Mucosa of descending colon (tissue), 3 donors: ENCODE measurements at regions not wholly inside any gene's neighbourhood (a gene's known extent, or its start where the extent isn't known, plus 50 kb on each side); places are given as distances from the start of the nearest gene placed in this dataset.

Source experiments
- ATAC-seq: fragments of 200-7000 bp; cut with Tn5 transposase; one replicate; pipeline ENCODE4 v1.9.1; 2020; ENCODE audit warnings: mild to moderate bottlenecking, moderate library complexity
- DNase-seq, 3 donors: peaks; one replicate each; pipeline ENCODE4 v3.0.0-alpha.2; 2020
- H3K36me3 ChIP-seq: fragments of 200-600 bp; one replicate; pipeline ENCODE4 v1.8.0; 2021; ENCODE audit warnings: low read depth, mild to moderate bottlenecking
- H3K4me1 ChIP-seq: fragments of 200-600 bp; one replicate; pipeline ENCODE4 v1.8.0; 2021; ENCODE audit warnings: low read depth, mild to moderate bottlenecking
- H3K4me3 ChIP-seq: fragments of 200-600 bp; one replicate; pipeline ENCODE4 v1.8.0; 2021; ENCODE audit warnings: mild to moderate bottlenecking
- H3K9me3 ChIP-seq: fragments of 200-600 bp; one replicate; pipeline ENCODE4 v1.8.0; 2021; ENCODE audit warnings: mild to moderate bottlenecking
- CTCF ChIP-seq: fragments of 200-600 bp; IDR thresholded peaks from one replicate; pipeline ENCODE4 v1.8.0; 2022; ENCODE audit warnings: antibody characterized with exemption, mild to moderate bottlenecking
- intact Hi-C, 2 donors: fragments of 100-400 bp; cut with DNase I in 1 of 2; cut with micrococcal nuclease in 1 of 2; formaldehyde crosslinking; loops; one replicate each; pipeline versions ENCODE4 v1.11.0 to v1.11.1; 2022; cut with DNase I, micrococcal nuclease
- donor health status: DM: no; HTN: no; CAD: no; lungs with moderate emphysema.
- donor health status: DM: no; HTN: no; CAD: no.
- donor health status: DM: no; HTN: yes; CAD: no.

GRCh38 chr10:3704565-3705325, 80.3 kb downstream of the KLF6 start:
- intact Hi-C loops: no loop called here
- Histone ChIP-seq H3K36me3 (no peaks in the 10 kb centered on the region), H3K9me3 (no peaks in the 10 kb centered on the region), H3K4me3 (no peak overlapping the region), H3K4me1 (no peaks in the 10 kb centered on the region)
- TF ChIP-seq CTCF: no peak
- ATAC-seq (no peak), DNase-seq (no peak)

- DNase-seq: no peak
- no peaks in the 10 kb centered on the region for H3K4me1 ChIP-seq
- intact Hi-C loops: no loop called here
- no peak for TF ChIP-seq CTCF
- no peak overlapping the region for H3K4me3 ChIP-seq
- H3K36me3 ChIP-seq: no peaks in the 10 kb centered on the region
- ATAC-seq: no peak
- no peaks in the 10 kb centered on the region for H3K9me3 ChIP-seq
Measured at GRCh38 chr10:3702569-3702968, 82.4 kb downstream of the KLF6 start.

- DNase-seq: no peak
- H3K4me3 ChIP-seq: no peak overlapping the region
- no peaks in the 10 kb centered on the region for H3K36me3 ChIP-seq
- no peaks in the 10 kb centered on the region for H3K4me1 ChIP-seq
- no peaks in the 10 kb centered on the region for H3K9me3 ChIP-seq
- intact Hi-C loops: no loop called here
- TF ChIP-seq CTCF: no peak
- ATAC-seq: no peak
Measured at GRCh38 chr10:3702056-3702546, 82.9 kb downstream of the KLF6 start.

- no peaks in the 10 kb centered on the region for H3K36me3 ChIP-seq
- no peaks in the 10 kb centered on the region for H3K9me3 ChIP-seq
- no peak for DNase-seq
- intact Hi-C loops: no loop called here
- no peaks in the 10 kb centered on the region for H3K4me1 ChIP-seq
- H3K4me3 ChIP-seq: no peak overlapping the region
- no peak for TF ChIP-seq CTCF
- no peak for ATAC-seq
Measured at GRCh38 chr10:3701491-3701890, 83.5 kb downstream of the KLF6 start.

GRCh38 chr10:3700531-3701076, 84.4 kb downstream of the KLF6 start:
- ATAC-seq (no peak), DNase-seq (no peak)
- TF ChIP-seq CTCF: no peak
- Histone ChIP-seq H3K9me3 (no peaks in the 10 kb centered on the region), H3K36me3 (no peaks in the 10 kb centered on the region), H3K4me3 (no peak overlapping the region), H3K4me1 (no peaks in the 10 kb centered on the region)
- intact Hi-C loops: no loop called here
